H1 (cell line): ENCODE measurements at regions not wholly inside any gene's neighbourhood (a gene's known extent, or its start where the extent isn't known, plus 50 kb on each side); places are given as distances from the start of the nearest gene placed in this dataset.

Experiments used
- CTCF ChIA-PET: fragments of 300-600 bp; sonication (Branson Sonifier 250); formaldehyde crosslinking; loops from one replicate; lab custom pipeline; 2021; ENCODE audit not compliant: partially characterized antibody; lab: Charles Lee
- POLR2A ChIA-PET: fragments of 300-600 bp; sonication (Branson Sonifier 250); formaldehyde crosslinking; loops from one replicate; lab custom pipeline; 2021; ENCODE audit warnings: inconsistent platforms; ENCODE audit not compliant: partially characterized antibody; lab: Charles Lee
- DNase-seq, 2 experiments: peaks; one replicate each; pipeline versions ENCODE4 v3.0.0 to v3.0.0-alpha.2; 2010 to 2022; ENCODE audit warnings: low spot score in 2 of 2, low read depth in 1 of 2, mixed read lengths in 1 of 2
- FAIRE-seq: peaks from 2 replicates; lab custom pipeline; 2011; peaks lifted over from hg19 to GRCh38; lab: Jason Lieb, UNC
- H2AFZ ChIP-seq: 2 replicates; pipeline ENCODE4 v1.8.1; 2012; ENCODE audit warnings: low read length, inconsistent platforms
- H2AK5ac ChIP-seq: 2 replicates; pipeline ENCODE4 v1.6.1; 2013; ENCODE audit warnings: low read depth, low read length
- H2BK120ac ChIP-seq: replicated peaks from 2 replicates; pipeline ENCODE3; 2013; ENCODE audit warnings: low read depth, low read length, inconsistent platforms
- H2BK12ac ChIP-seq: 2 replicates; pipeline ENCODE4 v1.6.1; 2013; ENCODE audit warnings: low read depth, low read length
- H2BK15ac ChIP-seq: 2 replicates; pipeline ENCODE4 v1.6.1; 2013; ENCODE audit warnings: low read length
- H2BK20ac ChIP-seq: 2 replicates; pipeline ENCODE4 v1.6.1; 2013; ENCODE audit warnings: low read length
- H2BK5ac ChIP-seq: 2 replicates; pipeline ENCODE4 v1.6.1; 2013; ENCODE audit warnings: low read depth, low read length
- H3K14ac ChIP-seq: 2 replicates; pipeline ENCODE4 v1.6.1; 2013; ENCODE audit warnings: inconsistent platforms; ENCODE audit not compliant: insufficient read length
- H3K18ac ChIP-seq: 2 replicates; pipeline ENCODE4 v1.6.1; 2013; ENCODE audit warnings: low read length; ENCODE audit errors: extremely low read depth
- H3K23ac ChIP-seq: 2 replicates; pipeline ENCODE4 v1.6.1; 2013; ENCODE audit warnings: inconsistent platforms; ENCODE audit not compliant: insufficient read length
- H3K23me2 ChIP-seq: 2 replicates; pipeline ENCODE4 v1.6.1; 2013; ENCODE audit warnings: low read depth, low read length
- H3K27ac ChIP-seq: 2 replicates; pipeline ENCODE4 v1.6.1; 2011; ENCODE audit warnings: low read depth, low read length, inconsistent platforms
- H3K27me3 ChIP-seq, 4 experiments: replicated peaks in 1 of 4; 1 replicate in 1 of 4; 2 replicates in 3 of 4; pipeline versions ENCODE4 v1.6.1 to v1.8.1; 2011 to 2013; ENCODE audit warnings: low read length in 3 of 4, mild to moderate bottlenecking in 3 of 4, inconsistent platforms in 2 of 4, mixed read lengths in 2 of 4, moderate library complexity in 1 of 4; ENCODE audit not compliant: control insufficient read depth in 3 of 4, insufficient read depth in 3 of 4; ENCODE audit errors: extremely low read depth in 1 of 4
- H3K36me3 ChIP-seq, 4 experiments: 2 replicates each; pipeline versions ENCODE4 v1.6.1 to v1.8.1; 2011 to 2013; ENCODE audit warnings: mild to moderate bottlenecking in 4 of 4, low read length in 3 of 4, moderate library complexity in 2 of 4, control low read depth in 1 of 4, inconsistent platforms in 1 of 4; ENCODE audit not compliant: insufficient read depth in 4 of 4, control insufficient read depth in 2 of 4
- H3K4ac ChIP-seq: replicated peaks from 2 replicates; pipeline ENCODE3; 2013; ENCODE audit warnings: low read length, low read depth, mixed read lengths, inconsistent platforms; ENCODE audit not compliant: insufficient read length
- H3K4me1 ChIP-seq, 4 experiments: replicated peaks in 1 of 4; 1 replicate in 1 of 4; 2 replicates in 3 of 4; pipeline versions ENCODE4 v1.6.1 to v1.8.1; 2011 to 2013; ENCODE audit warnings: low read length in 3 of 4, inconsistent platforms in 2 of 4, mixed read lengths in 1 of 4; ENCODE audit not compliant: insufficient read depth in 4 of 4, control insufficient read depth in 3 of 4
- H3K4me2 ChIP-seq, 2 experiments: 2 replicates each; pipeline versions ENCODE4 v1.6.1 to v1.8.1; 2011 to 2013; ENCODE audit warnings: low read depth in 2 of 2, low read length in 2 of 2, control low read depth in 1 of 2, inconsistent platforms in 1 of 2, mild to moderate bottlenecking in 1 of 2; ENCODE audit not compliant: insufficient read depth in 1 of 2
- H3K4me3 ChIP-seq, 4 experiments: fragments of 200-600, 300-600 bp in 1 of 4; sonication (generic), shearing (Covaris generic), sonication (Bioruptor Twin) in 1 of 4; 2 replicates each; pipeline versions ENCODE4 v1.5.1 to v1.8.1; 2011 to 2016; ENCODE audit warnings: low read length in 4 of 4, low read depth in 3 of 4, control low read depth in 2 of 4, inconsistent platforms in 2 of 4, mild to moderate bottlenecking in 2 of 4, mixed read lengths in 1 of 4, moderate library complexity in 1 of 4; ENCODE audit not compliant: insufficient read depth in 2 of 4; ENCODE audit errors: extremely low read depth in 1 of 4
- H3K56ac ChIP-seq: replicated peaks from 2 replicates; pipeline ENCODE3; 2013; ENCODE audit warnings: low read depth, mild to moderate bottlenecking, mixed read lengths, low read length, inconsistent platforms; ENCODE audit not compliant: insufficient read length
- H3K79me1 ChIP-seq: 2 replicates; pipeline ENCODE4 v1.6.1; 2013; ENCODE audit warnings: low read depth, low read length, control low read depth
- H3K79me2 ChIP-seq, 2 experiments: 2 replicates each; pipeline versions ENCODE4 v1.6.1 to v1.8.1; 2012 to 2013; ENCODE audit warnings: low read length in 2 of 2, mild to moderate bottlenecking in 2 of 2, inconsistent platforms in 1 of 2; ENCODE audit not compliant: insufficient read depth in 2 of 2, control insufficient read depth in 1 of 2
- H3K9ac ChIP-seq, 4 experiments: replicated peaks in 1 of 4; 1 replicate in 1 of 4; 2 replicates in 3 of 4; pipeline versions ENCODE4 v1.6.1 to v1.8.1; 2011 to 2013; ENCODE audit warnings: low read depth in 3 of 4, low read length in 3 of 4, control low read depth in 2 of 4, mild to moderate bottlenecking in 2 of 4, moderate library complexity in 2 of 4, inconsistent platforms in 1 of 4; ENCODE audit errors: extremely low read depth in 1 of 4
- H3K9me3 ChIP-seq, 2 experiments: 2 replicates each; pipeline versions ENCODE4 v1.6.1 to v1.8.1; 2012 to 2013; ENCODE audit warnings: mild to moderate bottlenecking in 2 of 2, moderate library complexity in 2 of 2, control low read depth in 1 of 2, inconsistent platforms in 1 of 2, low read depth in 1 of 2, low read length in 1 of 2, mixed read lengths in 1 of 2; ENCODE audit not compliant: insufficient read depth in 2 of 2
- H4K20me1 ChIP-seq, 2 experiments: replicated peaks in 1 of 2; 2 replicates each; pipeline versions ENCODE3 to v1.8.1; 2011 to 2013; ENCODE audit warnings: inconsistent platforms in 2 of 2, low read length in 2 of 2, mild to moderate bottlenecking in 1 of 2; ENCODE audit not compliant: insufficient read depth in 2 of 2, control insufficient read depth in 1 of 2
- H4K5ac ChIP-seq: 2 replicates; pipeline ENCODE4 v1.6.1; 2013; ENCODE audit warnings: low read length, low read depth, mixed read lengths, inconsistent platforms; ENCODE audit not compliant: insufficient read length
- H4K8ac ChIP-seq: 2 replicates; pipeline ENCODE4 v1.8.0; 2013; ENCODE audit warnings: mild to moderate bottlenecking, moderate library complexity, low read length, inconsistent platforms; ENCODE audit not compliant: insufficient read depth; ENCODE audit errors: extremely low read depth
- H4K91ac ChIP-seq: replicated peaks from 2 replicates; pipeline ENCODE3; 2013; ENCODE audit warnings: low read length, mixed read lengths, inconsistent platforms; ENCODE audit not compliant: insufficient read length
- ATF3 ChIP-seq: IDR thresholded peaks from 2 replicates; pipeline ENCODE4 v1.6.1; 2011; ENCODE audit warnings: low read depth, mild to moderate bottlenecking, low read length; ENCODE audit not compliant: insufficient read depth
- GABPA ChIP-seq: IDR thresholded peaks from 2 replicates; pipeline ENCODE4 v1.6.1; 2011; ENCODE audit warnings: mild to moderate bottlenecking, low read length, moderate library complexity, borderline replicate concordance; ENCODE audit not compliant: insufficient read depth
- GTF2F1 ChIP-seq: IDR thresholded peaks from 2 replicates; pipeline ENCODE4 v1.6.1; 2012; ENCODE audit warnings: low read depth, low read length, improper control_type of control experiment, borderline replicate concordance
- POLR2A ChIP-seq, 2 experiments: IDR thresholded peaks; 1 replicate in 1 of 2; 2 replicates in 1 of 2; pipeline ENCODE4 v1.6.1; 2011; ENCODE audit warnings: low read depth in 2 of 2, low read length in 2 of 2, mild to moderate bottlenecking in 2 of 2; ENCODE audit errors: control extremely low read depth in 1 of 2
- RXRA ChIP-seq: IDR thresholded peaks from 2 replicates; pipeline ENCODE4 v1.6.1; 2011; ENCODE audit warnings: low read depth, mild to moderate bottlenecking, low read length, moderate library complexity; ENCODE audit not compliant: insufficient read depth
- SIRT6 ChIP-seq: IDR thresholded peaks from one replicate; pipeline ENCODE4 v1.7.1; 2012; ENCODE audit warnings: low read length, inconsistent platforms
- SP4 ChIP-seq: IDR thresholded peaks from 2 replicates; pipeline ENCODE4 v1.6.1; 2012; ENCODE audit warnings: low read length, inconsistent platforms
- TAF7 ChIP-seq: optimal IDR thresholded peaks from 2 replicates; pipeline ENCODE3; 2011; ENCODE audit warnings: low read depth, mild to moderate bottlenecking, inconsistent platforms, low read length, moderate library complexity, borderline replicate concordance
- WGBS, 2 experiments: shearing (Covaris generic) in 1 of 2; methylation state at CpG; one replicate each; pipeline versions ENCODE4 v1.1.6 to v1.1.7; 2013 to 2015; ENCODE audit warnings: low lambda C conversion rate in 2 of 2, mixed read lengths in 2 of 2, inconsistent platforms in 1 of 2, low coverage in 1 of 2, missing lambda C conversion rate in 1 of 2; ENCODE audit not compliant: insufficient replicate concordance in 2 of 2, insufficient coverage in 1 of 2, insufficient read length in 1 of 2; ENCODE audit errors: extremely low coverage in 1 of 2, missing lambda C conversion rate in 1 of 2; 5-methylcytosine and 5-hydroxymethylcytosine counted together

DNA sequence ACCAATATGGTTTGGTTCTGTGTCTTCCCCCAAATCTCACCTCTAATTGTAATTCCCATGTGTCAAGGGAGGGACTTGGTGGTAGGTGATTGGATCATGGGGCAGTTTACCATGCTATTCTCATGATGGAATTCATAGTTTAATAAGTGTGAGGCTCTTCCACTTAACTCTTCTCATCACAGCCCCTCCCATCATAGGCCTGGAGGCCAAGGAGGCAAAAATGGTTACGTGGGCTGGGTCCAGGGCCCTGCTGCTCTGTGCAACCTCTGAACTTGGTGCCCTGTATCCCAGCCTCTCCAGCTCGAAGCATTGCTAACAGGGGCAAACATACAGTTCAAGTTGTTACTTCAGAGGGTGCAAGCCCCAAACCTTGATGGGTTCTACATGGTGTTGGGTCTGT is 232.7 kb downstream of the ADGRG6 start:
- Histone ChIP-seq H3K79me2 (no peaks in the 10 kb centered on the region), H3K4ac (no peak overlapping the region), H2AK5ac (no peak overlapping the region), H3K4me2 (no peak overlapping the region), H2BK12ac (no peak overlapping the region), H2BK20ac (no peak overlapping the region), H3K4me3 (no peak overlapping the region), H3K23me2 (no peaks in the 10 kb centered on the region), H4K8ac (no peak overlapping the region), H2AFZ (no peak overlapping the region), H4K5ac (no peak overlapping the region), H3K9ac (no peak overlapping the region), H3K9me3 (peaks cover 24 to 31% of the 10 kb centered on the region in 2 experiments), H3K56ac (no peak overlapping the region), H3K27me3 (no peaks in the 10 kb centered on the region), H3K79me1 (no peaks in the 10 kb centered on the region), H3K27ac (no peak overlapping the region), H2BK15ac (no peak overlapping the region), H4K20me1 (no peaks in the 10 kb centered on the region), H3K4me1 (no peaks in the 10 kb centered on the region), H3K36me3 (no peaks in the 10 kb centered on the region; a peak in 1 of 8 replicates), H3K18ac (no peak overlapping the region), H3K14ac (no peak overlapping the region), H2BK120ac (no peak overlapping the region), H2BK5ac (no peak overlapping the region), H4K91ac (no peak overlapping the region), H3K23ac (no peak overlapping the region)
- FAIRE-seq (no peak), DNase-seq (no peak)
- CTCF ChIA-PET, result interaction anchor here (3.4 kb wide), 1 partner anchor 59 kb away, joined by 20 read pairs; no protein-coding TSS in a partner anchor
- 92% methylated on average over 2 of the region's 2 CpGs; no CpG with 5 or more reads in 1 of the 2 experiments for WGBS, 2 experiments
- POLR2A ChIA-PET, result no interaction called here
- no peak for TF ChIP-seq GTF2F1
- TF ChIP-seq SP4, result no peak
- no peak for TF ChIP-seq TAF7
- no peak for TF ChIP-seq POLR2A (IDR thresholded peaks at IDR 0.05; ENCODE audit: control extremely low read depth in 1 of 2, low read depth in 2 of 2, low read length in 2 of 2)
- TF ChIP-seq RXRA, result no peak
- TF ChIP-seq ATF3, result no peak
- TF ChIP-seq SIRT6, result no peak
- no peak for TF ChIP-seq GABPA
